ENCODE measurements at regions not wholly inside any gene's neighbourhood (a gene's known extent, or its start where the extent isn't known, plus 50 kb on each side); places are given as distances from the start of the nearest gene placed in this dataset.

GRCh38 chr10:36164556-36165504, 522.7 kb upstream of the FZD8 start:
- no peak for DNase-seq (ENCODE audit: low read depth)
- H3K4me3 ChIP-seq (replicated peaks; ENCODE audit: low read depth, low read length): no peak overlapping the region
- TF ChIP-seq CTCF (IDR thresholded peaks at IDR 0.05; ENCODE audit: low read length, missing control alignments): no peak

GRCh38 chr10:36163827-36164226, 521.7 kb upstream of the FZD8 start:
- TF ChIP-seq CTCF (IDR thresholded peaks at IDR 0.05; ENCODE audit: low read length, missing control alignments): no peak
- peak; percentile 41 for DNase-seq (ENCODE audit: low read depth)
- H3K4me3 ChIP-seq (replicated peaks; ENCODE audit: low read depth, low read length): no peak overlapping the region

GRCh38 chr10:36157486-36157885, 515.4 kb upstream of the FZD8 start:
- no peak for DNase-seq (ENCODE audit: low read depth)
- no peak overlapping the region for H3K4me3 ChIP-seq (replicated peaks; ENCODE audit: low read depth, low read length)
- no peak for TF ChIP-seq CTCF (IDR thresholded peaks at IDR 0.05; ENCODE audit: low read length, missing control alignments)

- H3K4me3 ChIP-seq (replicated peaks; ENCODE audit: low read depth, low read length): no peak overlapping the region
- TF ChIP-seq CTCF (IDR thresholded peaks at IDR 0.05; ENCODE audit: low read length, missing control alignments): no peak
- DNase-seq (ENCODE audit: low read depth): no peak
Measured at GRCh38 chr10:36148207-36148606, 506.1 kb upstream of the FZD8 start.

GRCh38 chr10:36147529-36147928, 505.4 kb upstream of the FZD8 start:
- no peak for TF ChIP-seq CTCF (IDR thresholded peaks at IDR 0.05; ENCODE audit: low read length, missing control alignments)
- no peak overlapping the region for H3K4me3 ChIP-seq (replicated peaks; ENCODE audit: low read depth, low read length)
- DNase-seq (ENCODE audit: low read depth): no peak

- TF ChIP-seq CTCF (IDR thresholded peaks at IDR 0.05; ENCODE audit: low read length, missing control alignments): no peak
- H3K4me3 ChIP-seq (replicated peaks; ENCODE audit: low read depth, low read length): no peak overlapping the region
- no peak for DNase-seq (ENCODE audit: low read depth)
Measured at GRCh38 chr10:36141856-36142560, 499.9 kb upstream of the FZD8 start.
